Suppressor macrophage (primary cell): ENCODE measurements at regions not wholly inside any gene's neighbourhood (a gene's known extent, or its start where the extent isn't known, plus 50 kb on each side); places are given as distances from the start of the nearest gene placed in this dataset.

Experiments used
- DNase-seq, 4 experiments: peaks; one replicate each; pipeline ENCODE4 v3.0.0-alpha.2; 2020 to 2022

GRCh38 chr2:57973621-57974186 lies 72.9 kb upstream of the VRK2 start:
- DNase-seq: no peak

DNA sequence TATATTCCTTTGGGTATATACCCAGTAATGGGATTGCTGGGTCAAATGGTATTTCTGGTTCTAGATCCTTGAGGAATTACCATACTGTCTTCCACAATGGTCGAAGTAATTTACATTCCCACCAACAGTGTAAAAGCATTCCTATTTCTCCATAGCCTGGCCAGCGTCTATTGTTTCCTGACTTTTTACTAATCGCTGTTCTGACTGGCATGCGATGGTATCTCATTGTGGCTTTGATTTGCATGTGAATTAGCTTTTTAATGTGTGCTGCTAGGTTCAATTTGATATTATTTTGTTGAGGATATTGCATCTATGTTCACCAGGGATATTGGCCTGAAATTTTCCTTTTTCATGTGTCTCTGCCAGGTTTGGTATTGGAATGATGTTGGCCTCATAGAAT lies 67.4 kb upstream of the VRK2 start:
- DNase-seq: no peak

DNA sequence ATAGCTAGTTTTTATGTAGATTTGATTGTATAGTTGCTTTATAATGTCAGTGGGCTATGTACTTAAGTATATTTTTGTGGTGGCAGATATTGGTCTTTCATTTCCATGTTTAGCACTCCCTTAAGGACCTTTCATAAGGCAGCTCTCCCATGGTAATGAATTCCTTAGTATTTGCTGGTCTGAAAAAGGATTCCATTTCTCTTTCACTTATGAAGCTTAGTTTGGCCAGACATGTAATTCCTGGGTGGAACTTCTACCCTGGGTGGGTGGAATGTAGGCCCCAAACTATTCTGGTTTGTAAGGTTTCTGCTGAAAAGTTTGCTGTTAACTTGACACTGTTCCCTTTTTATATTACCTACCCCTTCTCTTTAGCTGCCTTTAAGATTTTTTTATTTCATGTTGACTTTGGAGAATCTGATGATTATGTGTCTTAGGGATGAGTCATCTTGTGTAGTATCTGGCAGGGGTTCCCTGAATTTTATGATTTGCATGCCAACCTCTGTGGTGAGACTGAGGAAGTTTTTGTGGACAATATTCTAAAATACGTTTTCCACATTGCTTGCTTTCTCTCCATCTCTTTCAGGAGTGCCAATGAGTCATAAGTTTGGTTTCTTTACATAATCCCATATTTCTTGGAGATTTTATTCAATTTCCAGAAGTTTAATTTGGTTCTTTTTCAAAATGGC lies 65.4 kb upstream of the VRK2 start:
- DNase-seq: peak in 3 of 4 experiments; percentile 4 to 13 (median 9)

DNA sequence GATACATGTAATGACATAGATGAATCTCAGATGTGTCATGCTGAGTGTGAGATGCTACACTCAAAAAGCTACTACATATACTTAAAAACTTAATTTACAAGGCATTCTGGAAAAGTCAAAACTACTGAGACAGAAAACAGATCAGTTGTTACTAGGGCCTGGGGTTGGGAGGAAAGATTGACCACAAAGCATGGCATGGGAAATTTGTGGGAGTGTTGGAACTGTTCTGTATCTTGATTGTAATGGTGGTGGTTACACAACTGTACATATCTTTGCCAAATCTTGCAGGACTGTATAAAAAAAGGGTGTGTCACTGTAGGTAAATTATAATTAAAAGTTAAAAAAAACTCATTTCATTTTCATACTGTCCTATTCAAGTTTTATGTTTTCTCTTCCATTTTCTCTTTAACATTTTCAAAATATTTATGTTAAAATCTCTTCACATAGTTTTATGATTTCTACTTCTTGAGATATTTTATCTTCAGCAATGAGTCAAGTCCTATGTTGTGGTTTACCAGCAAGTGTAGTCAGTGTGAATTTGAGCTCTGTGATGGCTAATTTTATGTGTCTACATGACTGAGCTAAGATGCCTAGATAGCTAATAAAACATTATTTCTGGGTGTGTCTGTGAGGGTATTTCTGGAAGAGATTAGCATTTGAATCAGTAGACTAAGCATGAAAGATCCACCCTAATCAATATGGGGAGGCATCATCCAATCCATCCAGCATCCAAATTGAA lies 58.6 kb upstream of the VRK2 start:
- DNase-seq: no peak

DNA sequence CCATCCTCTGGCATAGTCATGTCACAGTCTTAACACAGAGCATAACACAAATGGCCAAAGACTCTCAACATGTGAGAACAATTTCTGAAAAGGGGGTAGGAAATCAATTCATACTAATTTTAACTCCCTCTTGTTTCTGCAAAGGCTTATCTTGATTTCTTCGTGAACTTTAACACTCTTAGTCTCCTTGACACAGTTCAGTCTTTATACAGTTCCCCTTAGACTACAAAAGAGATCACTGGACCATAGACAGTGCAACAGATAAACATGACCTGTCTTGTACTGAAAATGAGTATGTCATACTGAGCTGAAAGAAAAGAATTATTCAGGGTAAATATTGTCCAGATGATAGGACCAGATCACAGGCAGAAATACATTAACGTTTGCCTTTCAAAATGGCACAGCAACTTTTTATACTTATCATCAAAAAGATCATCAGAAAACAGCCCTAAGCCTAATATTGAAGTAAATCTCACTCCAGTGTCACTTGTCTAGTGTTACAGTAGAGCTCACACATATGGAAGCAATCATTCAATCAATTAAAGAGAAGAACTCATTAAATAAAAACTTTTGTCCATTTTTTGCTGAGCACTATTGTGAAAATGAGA lies 56.4 kb upstream of the VRK2 start:
- no peak for DNase-seq
